GM23338 (cell line): ENCODE measurements at regions not wholly inside any gene's neighbourhood (a gene's known extent, or its start where the extent isn't known, plus 50 kb on each side); places are given as distances from the start of the nearest gene placed in this dataset.

Experiments used
- ATAC-seq: fragments of 200-7000 bp; cut with Tn5 transposase; 3 replicates; pipeline ENCODE4 v1.9.1; 2020
- DNase-seq: peaks from one replicate; pipeline ENCODE4 v3.0.0-alpha.2; 2015; ENCODE audit warnings: low spot score
- H2AFZ ChIP-seq: fragments of 200-600 bp; sonication (generic); 2 replicates; pipeline ENCODE4 v1.8.0; 2016; ENCODE audit warnings: antibody characterized with exemption, mild to moderate bottlenecking, moderate library complexity
- H3F3A ChIP-seq: fragments of 200-600 bp; sonication (generic); replicated peaks from 2 replicates; pipeline ENCODE4 v1.8.0; 2017; ENCODE audit warnings: antibody characterized with exemption, mixed run types, low read depth
- H3K27ac ChIP-seq: fragments of 200-600 bp; sonication (generic); 2 replicates; pipeline ENCODE4 v1.6.1; 2016; ENCODE audit warnings: low read depth
- H3K27me3 ChIP-seq: fragments of 200-600 bp; sonication (generic); 2 replicates; pipeline ENCODE4 v1.8.0; 2016; ENCODE audit warnings: mild to moderate bottlenecking, mixed run types, moderate library complexity; ENCODE audit not compliant: insufficient read depth
- H3K36me3 ChIP-seq: fragments of 200-600 bp; sonication (generic); 2 replicates; pipeline ENCODE4 v1.8.0; 2016; ENCODE audit warnings: mild to moderate bottlenecking; ENCODE audit not compliant: insufficient read depth
- H3K4me1 ChIP-seq: fragments of 200-600 bp; sonication (generic); 2 replicates; pipeline ENCODE4 v1.8.0; 2016; ENCODE audit warnings: mild to moderate bottlenecking, moderate library complexity; ENCODE audit not compliant: insufficient read depth
- H3K4me2 ChIP-seq: fragments of 200-600 bp; sonication (generic); 2 replicates; pipeline ENCODE4 v1.7.1; 2017; ENCODE audit warnings: mixed run types
- H3K4me3 ChIP-seq: fragments of 200-600 bp; sonication (generic); 2 replicates; pipeline ENCODE4 v1.6.1; 2016; ENCODE audit warnings: mixed run types
- H3K79me2 ChIP-seq: fragments of 200-600 bp; sonication (generic); replicated peaks from 2 replicates; pipeline ENCODE4 v1.8.0; 2017; ENCODE audit warnings: mild to moderate bottlenecking; ENCODE audit not compliant: insufficient read depth
- H3K9me2 ChIP-seq: fragments of 200-600 bp; sonication (generic); 2 replicates; pipeline ENCODE4 v1.8.0; 2017; ENCODE audit not compliant: insufficient read depth
- H4K20me1 ChIP-seq: fragments of 200-600 bp; sonication (generic); replicated peaks from 2 replicates; pipeline ENCODE4 v1.8.0; 2017; ENCODE audit warnings: mild to moderate bottlenecking; ENCODE audit not compliant: insufficient read depth
- H3K27ac Mint-ChIP-seq: 2 replicates; pipeline ENCODE4 v1.8.0; 2020; ENCODE audit warnings: inconsistent platforms, mild to moderate bottlenecking, moderate library complexity, mixed read lengths
- H3K27me3 Mint-ChIP-seq: 3 replicates; pipeline ENCODE4 v1.8.0; 2022; ENCODE audit warnings: low read depth, mild to moderate bottlenecking, moderate library complexity, mixed read lengths, inconsistent platforms; ENCODE audit not compliant: insufficient read depth, poor library complexity
- H3K36me3 Mint-ChIP-seq: 3 replicates; pipeline ENCODE4 v1.8.0; 2021; ENCODE audit warnings: low read depth, mild to moderate bottlenecking, inconsistent platforms, moderate library complexity, mixed read lengths
- H3K4me1 Mint-ChIP-seq: 3 replicates; pipeline ENCODE4 v1.8.0; 2020; ENCODE audit warnings: mild to moderate bottlenecking, inconsistent platforms, mixed read lengths
- H3K4me3 Mint-ChIP-seq: 3 replicates; pipeline ENCODE4 v1.8.0; 2021; ENCODE audit warnings: moderate library complexity, mild to moderate bottlenecking, inconsistent platforms, mixed read lengths
- H3K9me3 Mint-ChIP-seq: 3 replicates; pipeline ENCODE4 v1.8.0; 2020; ENCODE audit warnings: moderate library complexity, mild to moderate bottlenecking, inconsistent platforms, mixed read lengths
- CREB1 ChIP-seq: fragments of 250-450 bp; sonication (Bioruptor Pico); IDR thresholded peaks from 2 replicates; pipeline ENCODE4 v1.5.0; 2020; ENCODE audit warnings: low read depth, mild to moderate bottlenecking, moderate library complexity
- CTCF ChIP-seq, 2 experiments: fragments of 200-600 bp in 1 of 2; sonication (generic) in 1 of 2; conservative IDR thresholded peaks; 2 replicates each; pipeline versions ENCODE4 v1.5.1 to v1.6.1; 2016 to 2017; ENCODE audit warnings: antibody characterized with exemption in 2 of 2, low read depth in 2 of 2, mild to moderate bottlenecking in 2 of 2, moderate library complexity in 1 of 2
- ETS1 ChIP-seq: IDR thresholded peaks from 2 replicates; pipeline ENCODE4 v1.6.1; 2016; ENCODE audit warnings: antibody characterized with exemption
- EZH2 ChIP-seq: fragments of 200-600 bp; sonication (generic); IDR thresholded peaks from one replicate; pipeline ENCODE4 v1.8.0; 2017; ENCODE audit warnings: antibody characterized with exemption, mild to moderate bottlenecking, low read depth; ENCODE audit not compliant: unreplicated experiment
- EZH2phosphoT487 ChIP-seq: fragments of 200-600 bp; sonication (generic); IDR thresholded peaks from one replicate; pipeline ENCODE4 v1.8.1; 2018; ENCODE audit warnings: antibody characterized with exemption; ENCODE audit not compliant: unreplicated experiment
- POLR2AphosphoS5 ChIP-seq: IDR thresholded peaks from 2 replicates; pipeline ENCODE4 v1.6.1; 2016; ENCODE audit warnings: antibody characterized with exemption, low read depth
- REST ChIP-seq: IDR thresholded peaks from one replicate; pipeline ENCODE4 v1.6.1; 2018; ENCODE audit warnings: antibody characterized with exemption; ENCODE audit not compliant: unreplicated experiment
- ZNF462 ChIP-seq: fragments of 250-450 bp; sonication (Bioruptor Pico); IDR thresholded peaks from 2 replicates; pipeline ENCODE4 v1.5.0; 2020; ENCODE audit warnings: mild to moderate bottlenecking, moderate library complexity

- no peak for TF ChIP-seq CTCF (conservative IDR thresholded peaks at IDR 0.05; ENCODE audit: low read depth in 2 of 2)
- no peak for TF ChIP-seq ETS1
- no peak for TF ChIP-seq EZH2phosphoT487
- no peak for TF ChIP-seq CREB1 (CRISPR knock-in tag)
Measured at GRCh38 chr3:152031321-152031720, 157.9 kb downstream of the SUCNR1 start (continued).

- Histone ChIP-seq H3K36me3 (peaks cover 17% of the 10 kb centered on the region), H3K27ac (no peak overlapping the region), H3K79me2 (no peaks in the 10 kb centered on the region), H2AFZ (no peak overlapping the region), H4K20me1 (no peaks in the 10 kb centered on the region), H3K4me2 (no peak overlapping the region), H3F3A (no peaks in the 10 kb centered on the region), H3K9me2 (no peaks in the 10 kb centered on the region), H3K4me1 (no peaks in the 10 kb centered on the region; the same call in 1 of the 2 replicates), H3K4me3 (no peak overlapping the region), H3K27me3 (no peaks in the 10 kb centered on the region)
- Mint-ChIP-seq H3K36me3 (peaks cover 39% of the 10 kb centered on the region; the same call in 2 of the 3 replicates), H3K27ac (no peak overlapping the region), H3K4me3 (no peak overlapping the region), H3K9me3 (peaks cover 61% of the 10 kb centered on the region), H3K27me3 (peaks cover 2% of the 10 kb centered on the region), H3K4me1 (no peaks in the 10 kb centered on the region)
- DNase-seq (no peak), ATAC-seq (no peak)
- TF ChIP-seq REST (no peak), CTCF (conservative IDR thresholded peaks at IDR 0.05; ENCODE audit: low read depth in 2 of 2) (no peak), POLR2AphosphoS5 (no peak), EZH2 (no peak), ZNF462 (no peak), ETS1 (no peak)
Measured at GRCh38 chr3:152037297-152037696, 163.9 kb downstream of the SUCNR1 start.
